Epithelial cell of proximal tubule (primary cell): ENCODE measurements at regions not wholly inside any gene's neighbourhood (a gene's known extent, or its start where the extent isn't known, plus 50 kb on each side); places are given as distances from the start of the nearest gene placed in this dataset.

Experiments
- DNase-seq: peaks from one replicate; pipeline ENCODE4 v3.0.0-alpha.2; 2011; ENCODE audit warnings: low read depth
- H3K4me3 ChIP-seq: 2 replicates; pipeline ENCODE4 v1.5.1; 2011; ENCODE audit warnings: low read depth, mild to moderate bottlenecking, low read length
- TF ChIP-seq, protein P1 (sequence below): conservative IDR thresholded peaks from 2 replicates; pipeline ENCODE4 v1.5.1; 2012; ENCODE audit warnings: low read depth, mild to moderate bottlenecking, low read length

DNA sequence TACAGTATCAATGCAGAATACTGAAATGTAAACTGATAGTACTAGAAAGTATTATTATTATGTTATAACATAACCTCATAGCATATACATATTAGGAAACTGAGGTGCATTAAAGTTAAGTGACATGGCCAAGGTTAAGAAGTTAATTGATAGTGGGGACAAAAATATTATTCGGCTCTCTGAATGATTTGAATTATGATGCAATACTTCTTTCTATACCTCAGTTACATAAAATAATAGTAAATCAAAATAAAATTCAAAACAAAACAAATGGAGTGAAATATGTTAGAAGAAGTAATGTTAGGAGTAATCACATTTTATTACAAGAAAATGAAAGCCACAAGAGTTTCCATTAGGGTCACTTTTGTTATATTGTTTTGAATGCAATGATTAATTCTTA lies 455.2 kb downstream of the PLA2G4A start:
- TF ChIP-seq, protein P1, sequence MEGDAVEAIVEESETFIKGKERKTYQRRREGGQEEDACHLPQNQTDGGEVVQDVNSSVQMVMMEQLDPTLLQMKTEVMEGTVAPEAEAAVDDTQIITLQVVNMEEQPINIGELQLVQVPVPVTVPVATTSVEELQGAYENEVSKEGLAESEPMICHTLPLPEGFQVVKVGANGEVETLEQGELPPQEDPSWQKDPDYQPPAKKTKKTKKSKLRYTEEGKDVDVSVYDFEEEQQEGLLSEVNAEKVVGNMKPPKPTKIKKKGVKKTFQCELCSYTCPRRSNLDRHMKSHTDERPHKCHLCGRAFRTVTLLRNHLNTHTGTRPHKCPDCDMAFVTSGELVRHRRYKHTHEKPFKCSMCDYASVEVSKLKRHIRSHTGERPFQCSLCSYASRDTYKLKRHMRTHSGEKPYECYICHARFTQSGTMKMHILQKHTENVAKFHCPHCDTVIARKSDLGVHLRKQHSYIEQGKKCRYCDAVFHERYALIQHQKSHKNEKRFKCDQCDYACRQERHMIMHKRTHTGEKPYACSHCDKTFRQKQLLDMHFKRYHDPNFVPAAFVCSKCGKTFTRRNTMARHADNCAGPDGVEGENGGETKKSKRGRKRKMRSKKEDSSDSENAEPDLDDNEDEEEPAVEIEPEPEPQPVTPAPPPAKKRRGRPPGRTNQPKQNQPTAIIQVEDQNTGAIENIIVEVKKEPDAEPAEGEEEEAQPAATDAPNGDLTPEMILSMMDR = no peak
- DNase-seq = no peak
- H3K4me3 ChIP-seq = no peak overlapping the region

DNA sequence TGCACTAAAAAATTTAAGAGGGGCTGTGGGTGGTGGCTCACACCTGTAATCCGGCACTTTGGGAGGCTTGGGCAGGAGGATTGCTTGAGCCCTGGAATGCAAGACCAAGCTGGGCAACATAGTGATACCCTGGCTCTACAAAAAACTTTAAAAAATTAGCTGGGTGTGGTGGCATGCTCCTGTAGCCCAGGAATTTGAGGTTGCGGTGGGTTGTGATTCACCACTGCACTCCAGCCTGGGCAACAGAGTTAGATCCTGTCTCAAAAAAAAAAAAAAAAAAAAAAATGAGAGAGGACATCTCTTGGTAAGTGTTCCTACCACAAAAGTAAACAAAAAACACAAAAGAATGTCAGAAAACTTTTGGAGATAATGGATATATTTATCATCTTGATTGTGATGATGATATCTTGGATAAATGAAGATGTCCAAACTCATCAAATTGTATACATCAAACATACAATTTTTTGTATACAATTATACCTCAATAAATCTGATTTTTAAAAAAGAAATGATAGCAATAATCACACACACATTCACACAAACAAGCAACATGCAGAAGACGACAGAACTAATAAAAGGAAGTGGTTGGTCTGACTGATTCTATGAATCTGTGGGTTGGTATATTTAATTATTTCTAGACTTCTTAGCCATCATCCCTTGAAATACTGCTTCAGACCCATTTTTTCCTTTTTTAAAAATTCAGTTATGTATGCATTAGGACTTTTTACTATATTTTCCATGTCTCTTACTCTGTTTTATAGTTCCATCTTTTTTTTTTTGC lies 465.9 kb downstream of the PLA2G4A start:
- TF ChIP-seq, protein P1 = no peak
- no peak for DNase-seq

DNA sequence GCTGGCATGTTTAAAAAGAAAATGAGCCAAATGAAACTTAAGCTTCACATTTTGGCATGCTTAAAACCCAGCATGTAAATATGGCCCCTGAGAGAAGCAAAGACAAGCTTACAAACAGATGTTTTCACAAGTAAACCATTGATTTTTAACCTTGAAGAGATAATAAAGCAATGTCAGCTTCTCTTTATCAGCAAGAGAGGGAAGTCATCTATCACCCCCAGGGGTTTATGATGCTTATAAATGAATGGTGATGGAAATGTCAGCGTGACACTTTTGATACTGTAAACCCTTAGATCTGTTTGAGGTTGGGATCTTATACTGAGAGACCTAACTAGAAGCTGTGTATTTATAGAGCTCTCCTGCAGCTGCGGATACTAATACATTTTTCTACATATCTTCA lies 471.3 kb downstream of the PLA2G4A start:
- no peak for DNase-seq
- H3K4me3 ChIP-seq = no peak overlapping the region
- TF ChIP-seq, protein P1 = no peak

More for the DNA sequence above, 465.9 kb downstream of the PLA2G4A start:
- no peak overlapping the region for H3K4me3 ChIP-seq

DNA sequence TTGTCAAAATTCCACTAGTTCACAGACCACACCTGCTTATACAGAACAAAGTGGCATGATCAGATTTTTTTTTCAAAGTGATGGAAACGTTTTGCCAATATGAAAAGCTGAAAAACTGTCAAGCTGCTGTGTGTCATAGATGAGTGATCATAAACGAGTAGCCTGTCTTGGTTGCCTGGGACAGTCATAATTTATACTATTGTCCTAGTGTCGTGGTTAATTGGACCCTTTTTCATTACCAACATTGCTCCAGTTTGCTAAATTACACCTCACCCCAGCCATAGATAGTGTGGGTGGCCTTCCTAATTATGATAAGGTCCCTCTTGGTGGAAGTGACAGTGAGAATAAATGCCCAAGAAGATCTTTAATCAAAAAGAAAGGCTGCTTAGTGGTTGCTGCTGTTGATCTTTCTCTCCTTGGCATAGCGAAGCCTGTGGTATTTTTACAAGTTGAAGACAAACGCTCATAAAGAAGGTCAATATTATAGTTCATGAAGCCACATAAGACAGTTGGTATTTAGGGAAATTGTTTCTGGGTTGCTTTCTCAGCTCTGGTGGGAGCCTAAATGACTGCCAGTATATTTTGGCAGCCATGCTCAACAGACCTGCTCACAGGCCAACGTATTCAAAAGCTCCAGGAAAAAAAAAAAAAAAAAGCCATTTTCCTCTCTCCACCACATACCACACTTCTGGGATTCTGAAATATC lies 478.1 kb downstream of the PLA2G4A start:
- H3K4me3 ChIP-seq = no peak overlapping the region
- no peak for DNase-seq
- TF ChIP-seq, protein P1 = no peak

DNA sequence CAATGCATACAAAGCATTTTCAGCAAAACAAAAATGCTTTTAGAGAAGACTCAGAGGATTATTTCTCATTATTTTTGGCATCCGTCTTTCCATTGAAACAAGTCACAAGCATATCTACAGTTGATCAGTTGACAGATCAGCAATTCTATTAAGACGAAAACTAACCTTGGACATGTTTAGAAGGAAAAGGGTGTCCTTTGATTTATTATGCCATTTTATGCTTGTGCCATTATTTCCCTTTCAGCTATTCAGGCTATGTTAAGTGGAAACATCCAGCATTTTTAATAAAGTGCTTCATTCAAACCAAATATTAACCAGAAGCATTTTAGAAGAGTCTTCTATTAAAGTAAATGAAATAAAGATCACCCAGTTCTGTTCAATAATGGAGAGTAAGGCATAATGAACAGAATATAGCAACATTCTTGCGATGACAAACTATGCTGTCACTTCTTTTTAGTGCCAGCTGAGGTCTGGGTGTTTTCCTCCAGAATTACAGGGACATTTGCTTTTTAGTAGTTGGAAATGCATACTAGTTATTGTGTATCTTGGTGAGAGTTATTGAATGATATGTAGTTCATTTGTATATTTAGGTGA lies 481.4 kb downstream of the PLA2G4A start:
- no peak overlapping the region for H3K4me3 ChIP-seq
- DNase-seq = no peak
- TF ChIP-seq, protein P1 = no peak

DNA sequence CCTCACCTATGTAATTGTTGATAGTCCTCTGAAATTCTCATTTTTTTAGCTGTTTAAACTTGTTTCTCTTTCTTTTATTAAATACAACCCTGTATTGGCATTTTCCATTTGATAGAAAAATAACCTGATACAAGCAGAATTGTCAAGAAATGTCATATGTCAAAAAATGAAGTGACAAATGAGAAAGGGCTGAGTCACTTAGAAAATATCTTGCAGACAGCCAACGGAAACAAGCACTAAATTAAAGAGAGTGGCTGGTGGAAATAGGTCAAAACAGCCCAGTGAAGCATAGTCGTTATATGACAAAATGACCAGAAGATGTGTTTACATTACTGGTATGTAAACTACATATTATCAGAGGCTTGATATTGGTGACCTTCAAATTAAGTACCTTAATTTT lies 484.4 kb downstream of the PLA2G4A start:
- DNase-seq = no peak
- no peak overlapping the region for H3K4me3 ChIP-seq
- TF ChIP-seq, protein P1 = no peak
